KMS-11 (cell line): ENCODE measurements at regions not wholly inside any gene's neighbourhood (a gene's known extent, or its start where the extent isn't known, plus 50 kb on each side); places are given as distances from the start of the nearest gene placed in this dataset.
A peak's percentile ranks its signal among the peaks of the same experiment; 100 is the strongest.

Source experiments
- H2AFZ ChIP-seq: fragments of 200-600 bp; sonication (generic); 2 replicates; pipeline ENCODE4 v1.6.1; 2016; ENCODE audit warnings: antibody characterized with exemption, mixed run types, low read depth
- H3K27ac ChIP-seq: fragments of 200-600 bp; sonication (generic); 2 replicates; pipeline ENCODE4 v1.6.1; 2016; ENCODE audit warnings: mild to moderate bottlenecking, mixed run types
- H3K27me3 ChIP-seq: fragments of 200-600 bp; sonication (generic); 2 replicates; pipeline ENCODE4 v1.6.1; 2017; ENCODE audit warnings: mild to moderate bottlenecking, low read depth, mixed run types, moderate library complexity; ENCODE audit not compliant: insufficient read depth
- H3K36me3 ChIP-seq: fragments of 200-600 bp; sonication (generic); 2 replicates; pipeline ENCODE4 v1.6.1; 2017; ENCODE audit warnings: mild to moderate bottlenecking, mixed run types; ENCODE audit not compliant: insufficient read depth
- H3K4me1 ChIP-seq: fragments of 200-600 bp; sonication (generic); 2 replicates; pipeline ENCODE4 v1.6.1; 2016; ENCODE audit warnings: mild to moderate bottlenecking, low read depth, mixed run types; ENCODE audit not compliant: poor library complexity, severe bottlenecking
- H3K4me2 ChIP-seq: fragments of 200-600 bp; sonication (generic); 2 replicates; pipeline ENCODE4 v1.7.0; 2016; ENCODE audit warnings: mild to moderate bottlenecking, mixed run types
- H3K4me3 ChIP-seq: fragments of 200-600 bp; sonication (generic); IDR thresholded peaks from 2 replicates; pipeline ENCODE4 v1.6.1; 2017; ENCODE audit warnings: low read depth, low read length, mixed read lengths; ENCODE audit not compliant: insufficient read depth
- H3K79me2 ChIP-seq: fragments of 200-600 bp; sonication (generic); 2 replicates; pipeline ENCODE4 v1.6.1; 2016; ENCODE audit warnings: low read depth, mixed run types; ENCODE audit not compliant: insufficient read depth
- H3K9ac ChIP-seq: fragments of 200-600 bp; sonication (generic); 2 replicates; pipeline ENCODE4 v1.6.1; 2016; ENCODE audit warnings: mild to moderate bottlenecking, mixed run types
- H4K20me1 ChIP-seq: fragments of 200-600 bp; sonication (generic); 2 replicates; pipeline ENCODE4 v1.6.1; 2016; ENCODE audit warnings: mild to moderate bottlenecking, mixed run types; ENCODE audit not compliant: insufficient read depth
- TF ChIP-seq, protein P1 (sequence below): fragments of 200-600 bp; sonication (generic); conservative IDR thresholded peaks from 2 replicates; pipeline ENCODE4 v1.6.1; 2017; ENCODE audit warnings: low read depth, mild to moderate bottlenecking, antibody characterized with exemption, low read length, moderate library complexity, mixed read lengths

DNA sequence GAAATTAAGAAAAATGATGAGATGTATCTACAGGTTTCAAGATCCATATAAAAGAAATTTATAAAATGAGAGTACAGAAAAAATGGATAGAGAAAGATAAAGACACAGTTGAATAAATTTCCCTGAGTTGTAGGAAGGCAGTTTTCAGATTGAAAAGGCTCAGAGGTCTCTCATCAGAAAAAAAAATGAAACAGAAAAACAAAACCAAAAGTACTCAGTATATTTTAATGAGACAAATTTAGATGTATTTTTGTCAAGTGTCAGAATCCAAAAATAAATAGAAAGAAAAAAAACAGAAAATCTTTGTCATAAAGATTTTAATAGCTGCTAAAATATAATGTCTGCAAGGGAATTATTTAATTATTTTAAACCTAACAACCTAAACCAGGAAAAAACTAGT, 520.5 kb downstream of the KCNJ3 start:
- Histone ChIP-seq H3K79me2 (no peaks in the 10 kb centered on the region), H3K27me3 (no peaks in the 10 kb centered on the region), H3K27ac (peak overlapping the region; percentile 48), H2AFZ (peak overlapping the region; percentile 48), H4K20me1 (no peaks in the 10 kb centered on the region), H3K4me1 (peaks cover 22% of the 10 kb centered on the region), H3K4me2 (peak overlapping the region; percentile 90), H3K36me3 (no peaks in the 10 kb centered on the region), H3K4me3 (peak overlapping the region; percentile 45), H3K9ac (peak overlapping the region; percentile 8; the same call in 1 of the 2 replicates)
- TF ChIP-seq, protein P1, sequence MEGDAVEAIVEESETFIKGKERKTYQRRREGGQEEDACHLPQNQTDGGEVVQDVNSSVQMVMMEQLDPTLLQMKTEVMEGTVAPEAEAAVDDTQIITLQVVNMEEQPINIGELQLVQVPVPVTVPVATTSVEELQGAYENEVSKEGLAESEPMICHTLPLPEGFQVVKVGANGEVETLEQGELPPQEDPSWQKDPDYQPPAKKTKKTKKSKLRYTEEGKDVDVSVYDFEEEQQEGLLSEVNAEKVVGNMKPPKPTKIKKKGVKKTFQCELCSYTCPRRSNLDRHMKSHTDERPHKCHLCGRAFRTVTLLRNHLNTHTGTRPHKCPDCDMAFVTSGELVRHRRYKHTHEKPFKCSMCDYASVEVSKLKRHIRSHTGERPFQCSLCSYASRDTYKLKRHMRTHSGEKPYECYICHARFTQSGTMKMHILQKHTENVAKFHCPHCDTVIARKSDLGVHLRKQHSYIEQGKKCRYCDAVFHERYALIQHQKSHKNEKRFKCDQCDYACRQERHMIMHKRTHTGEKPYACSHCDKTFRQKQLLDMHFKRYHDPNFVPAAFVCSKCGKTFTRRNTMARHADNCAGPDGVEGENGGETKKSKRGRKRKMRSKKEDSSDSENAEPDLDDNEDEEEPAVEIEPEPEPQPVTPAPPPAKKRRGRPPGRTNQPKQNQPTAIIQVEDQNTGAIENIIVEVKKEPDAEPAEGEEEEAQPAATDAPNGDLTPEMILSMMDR: no peak

DNA sequence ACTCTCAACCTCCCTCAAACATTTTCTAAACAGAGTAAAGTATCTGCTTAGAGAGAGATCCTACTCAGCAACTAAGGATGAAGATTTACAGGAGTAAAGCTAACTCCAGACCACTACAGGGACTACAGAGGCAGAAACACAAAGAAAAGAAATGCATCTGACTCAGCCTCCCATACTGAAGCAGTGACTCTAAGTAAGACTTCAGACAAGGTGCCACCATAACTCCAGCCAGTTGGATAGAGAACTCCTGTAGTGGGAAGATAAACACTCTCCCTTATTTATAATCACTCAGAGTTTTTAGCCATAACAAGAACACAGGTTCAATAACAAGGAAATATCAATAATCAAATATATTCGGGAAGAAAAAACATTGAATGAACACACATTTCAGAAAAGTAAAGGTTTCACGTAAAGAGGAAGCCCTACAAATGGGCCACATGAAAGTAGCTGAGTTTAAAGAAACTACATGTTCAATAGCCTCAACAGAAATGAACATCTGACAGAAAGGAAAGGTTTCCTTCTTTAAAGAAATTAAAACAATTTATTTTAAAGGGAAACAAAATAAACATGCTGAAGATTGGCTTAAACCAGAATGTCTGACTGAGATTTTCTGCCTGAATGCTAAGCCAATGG, 519.9 kb downstream of the KCNJ3 start:
- Histone ChIP-seq H3K27me3 (no peaks in the 10 kb centered on the region), H3K4me1 (peaks cover 22% of the 10 kb centered on the region), H3K79me2 (no peaks in the 10 kb centered on the region), H2AFZ (peak overlapping the region; percentile 48), H3K9ac (peak overlapping the region; percentile 8; the same call in 1 of the 2 replicates), H4K20me1 (no peaks in the 10 kb centered on the region), H3K36me3 (no peaks in the 10 kb centered on the region), H3K4me2 (peak overlapping the region; percentile 90), H3K4me3 (peak overlapping the region; percentile 45), H3K27ac (peak overlapping the region; percentile 48)
- TF ChIP-seq, protein P1: no peak

DNA sequence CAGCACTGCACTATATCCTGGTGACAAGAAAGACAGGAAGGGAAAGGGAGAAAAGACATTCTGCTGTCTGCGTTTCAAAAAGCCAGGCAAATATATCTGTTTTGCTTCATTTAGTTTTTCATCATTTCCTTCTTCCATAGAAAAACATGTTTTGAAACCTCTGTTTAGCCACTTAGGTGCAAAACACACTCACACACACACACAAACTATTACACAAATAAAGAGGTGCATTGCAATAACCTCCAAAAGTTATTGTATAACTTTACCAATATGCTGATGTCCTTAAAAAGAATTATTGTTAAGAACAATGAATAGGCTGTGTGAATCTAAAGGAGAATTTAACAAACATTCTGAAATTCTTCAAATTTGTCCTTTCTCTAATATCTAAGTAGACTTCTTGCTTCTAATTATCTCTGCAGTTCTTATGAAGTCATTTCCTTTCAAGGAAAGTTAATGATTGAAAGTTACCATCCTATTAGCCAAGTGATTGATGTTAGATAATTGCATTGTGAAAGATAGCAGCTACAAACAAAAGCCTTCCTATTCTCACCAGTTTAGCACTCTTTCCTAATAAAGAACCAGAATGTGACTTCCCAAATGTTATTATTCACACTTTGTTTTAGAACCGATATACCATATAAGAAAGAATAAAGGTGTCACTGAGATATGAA, 516.7 kb downstream of the KCNJ3 start:
- Histone ChIP-seq H3K27ac (no peak overlapping the region), H2AFZ (no peak overlapping the region), H3K4me2 (no peak overlapping the region), H4K20me1 (no peaks in the 10 kb centered on the region), H3K9ac (no peak overlapping the region), H3K79me2 (no peaks in the 10 kb centered on the region), H3K4me3 (no peak overlapping the region), H3K4me1 (peaks cover 22% of the 10 kb centered on the region), H3K27me3 (no peaks in the 10 kb centered on the region), H3K36me3 (no peaks in the 10 kb centered on the region)
- TF ChIP-seq, protein P1: no peak

DNA sequence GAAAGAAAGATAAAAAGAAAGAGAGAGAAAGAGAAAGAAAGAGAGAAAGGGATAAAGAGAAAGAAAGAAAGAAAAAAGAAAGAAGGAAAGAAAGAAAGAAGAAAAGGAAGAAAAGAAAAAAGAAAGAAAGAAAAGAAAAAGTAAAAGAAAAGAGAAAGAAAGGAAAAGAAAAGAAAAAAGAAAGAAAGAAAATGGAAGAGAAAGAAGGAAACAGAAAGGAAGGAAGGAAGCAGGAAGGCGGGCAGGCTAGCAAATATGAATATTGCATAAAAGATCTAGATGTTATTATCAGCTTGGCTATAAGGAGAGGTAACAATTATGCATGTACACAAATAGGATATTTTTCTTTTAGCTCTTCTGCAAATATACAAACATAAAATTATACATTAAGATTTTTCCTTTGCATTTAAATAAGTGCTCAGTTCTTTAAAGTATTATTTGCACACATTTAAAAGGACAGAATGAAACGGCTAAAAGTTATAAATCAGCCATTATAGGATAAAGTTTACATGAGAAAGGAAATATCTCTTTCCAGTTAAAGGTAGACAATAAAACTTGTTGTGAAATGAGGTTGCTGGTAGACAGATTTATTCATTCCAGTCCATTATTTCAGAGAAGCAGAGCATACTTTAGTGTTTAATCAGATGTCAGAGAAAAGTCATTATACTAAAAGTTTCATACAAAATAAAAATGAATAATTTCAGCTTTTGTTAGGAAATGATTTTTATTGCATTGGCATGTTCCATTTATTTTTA, 511.4 kb downstream of the KCNJ3 start:
- TF ChIP-seq, protein P1: no peak
- H2AFZ ChIP-seq: no peak overlapping the region
- H3K27ac ChIP-seq: no peak overlapping the region
- H3K27me3 ChIP-seq: no peaks in the 10 kb centered on the region
- H3K36me3 ChIP-seq: no peaks in the 10 kb centered on the region
- no peak overlapping the region for H3K4me3 ChIP-seq
- H3K4me1 ChIP-seq: no peaks in the 10 kb centered on the region
- no peaks in the 10 kb centered on the region for H3K79me2 ChIP-seq
- no peaks in the 10 kb centered on the region for H4K20me1 ChIP-seq
- no peak overlapping the region for H3K4me2 ChIP-seq
- no peak overlapping the region for H3K9ac ChIP-seq
